SKM-1 (cell line): ENCODE measurements at regions not wholly inside any gene's neighbourhood (a gene's known extent, or its start where the extent isn't known, plus 50 kb on each side); places are given as distances from the start of the nearest gene placed in this dataset.
"Not testable (repeated sequence)": the region's sequence is repeated elsewhere in the genome, so short reads cannot be mapped to it uniquely, and the experiment has no call there.

Experiments used
- DNase-seq: peaks from one replicate; lab custom pipeline; 2025; ENCODE audit not compliant: unreplicated experiment; lab: John Stamatoyannopoulos, UW

DNA sequence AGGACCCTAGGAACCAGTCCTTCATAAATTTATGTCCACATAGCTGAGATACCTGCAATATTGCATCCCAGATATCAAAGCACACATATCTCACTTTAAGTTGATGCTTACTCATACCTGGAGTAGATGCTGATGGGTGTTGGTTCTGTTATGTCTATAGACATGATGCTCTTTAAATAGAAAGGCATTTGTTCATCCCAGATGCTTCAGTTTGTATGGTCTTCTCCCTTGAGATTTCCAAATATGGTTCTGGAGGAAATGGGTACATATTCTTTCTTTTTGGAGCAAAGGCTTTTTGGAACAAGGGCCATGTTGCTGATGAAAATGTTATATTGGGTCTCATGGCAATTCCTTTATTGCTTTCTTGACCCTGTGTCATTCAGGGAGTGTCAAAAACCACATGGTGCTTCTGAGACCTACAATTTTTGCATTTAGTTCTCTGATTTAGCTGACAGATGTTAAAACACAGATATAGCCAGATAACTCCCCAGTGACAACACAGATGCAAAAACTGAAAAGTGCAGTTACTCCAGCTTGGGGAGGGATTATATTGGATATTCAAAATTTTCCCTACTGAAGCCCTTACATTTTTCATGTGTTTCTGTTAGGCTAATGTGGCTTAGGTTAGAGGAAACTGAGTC, 211.4 kb downstream of the KCNRG start:
- DNase-seq: no peak

GRCh38 chr13:50227361-50227760, 212.1 kb downstream of the KCNRG start:
- DNase-seq: no peak

- no peak for DNase-seq
These were observed 213.3 kb downstream of the KCNRG start for GRCh38 chr13:50228527-50228926.

- peak; percentile 92 for DNase-seq
These were observed 214.9 kb downstream of the KCNRG start for GRCh38 chr13:50229960-50230661.

- no peak for DNase-seq
These were observed 215.4 kb downstream of the KCNRG start for GRCh38 chr13:50230662-50230978.

DNA sequence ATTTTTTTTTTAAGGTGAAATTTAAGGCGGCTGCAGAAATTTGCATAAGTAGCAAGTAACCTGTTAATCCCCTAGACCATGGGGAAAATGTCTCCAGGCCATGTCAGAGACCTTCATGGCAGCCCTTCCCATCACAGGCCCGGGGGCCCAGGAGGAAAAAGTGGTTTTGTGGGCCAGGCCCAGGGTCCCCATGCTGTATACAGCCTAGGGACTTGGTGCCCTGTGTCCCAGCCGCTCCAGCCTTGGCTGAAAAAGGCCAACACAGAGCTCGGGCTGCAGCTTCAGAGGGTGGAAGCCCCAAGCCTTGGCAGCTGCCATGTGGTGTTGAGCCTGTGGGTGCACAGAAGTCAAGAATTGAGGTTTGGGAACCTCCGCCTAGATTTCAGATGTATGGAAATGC, 218.3 kb downstream of the KCNRG start:
- not testable (repeated sequence) for DNase-seq

DNA sequence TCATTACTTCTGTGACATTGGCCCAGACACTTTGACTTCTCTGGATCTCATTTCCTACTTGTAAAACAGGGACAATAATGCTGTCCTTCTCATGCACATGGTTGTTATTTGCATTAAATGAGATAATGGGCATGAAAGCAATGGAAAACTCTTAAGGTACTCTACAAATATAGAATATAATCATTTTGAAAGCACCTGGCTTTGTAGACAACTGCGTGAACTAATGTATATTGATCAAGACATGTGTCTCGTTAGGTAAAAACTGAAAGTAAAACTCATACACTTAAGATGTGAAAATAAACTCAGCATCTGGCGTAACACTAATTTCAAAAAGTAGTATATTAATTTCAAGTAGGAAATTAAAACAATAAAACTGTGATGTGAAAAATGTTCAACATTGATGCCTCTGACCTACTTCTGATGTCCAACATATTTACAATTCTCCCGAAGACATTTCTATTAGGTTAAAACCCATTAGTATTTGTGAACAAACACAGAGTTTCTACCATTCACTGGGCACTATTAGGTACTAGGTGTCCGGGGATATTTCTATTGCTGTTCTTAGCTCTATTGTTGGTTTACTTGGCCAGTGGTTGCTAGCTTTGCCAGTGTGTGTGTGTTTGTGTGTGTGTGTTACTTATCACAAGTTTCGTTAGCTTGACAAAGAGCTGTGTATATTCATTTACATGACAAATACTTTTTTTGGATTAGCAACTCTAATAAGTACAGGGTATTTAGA, 220.5 kb downstream of the KCNRG start:
- DNase-seq: no peak

DNA sequence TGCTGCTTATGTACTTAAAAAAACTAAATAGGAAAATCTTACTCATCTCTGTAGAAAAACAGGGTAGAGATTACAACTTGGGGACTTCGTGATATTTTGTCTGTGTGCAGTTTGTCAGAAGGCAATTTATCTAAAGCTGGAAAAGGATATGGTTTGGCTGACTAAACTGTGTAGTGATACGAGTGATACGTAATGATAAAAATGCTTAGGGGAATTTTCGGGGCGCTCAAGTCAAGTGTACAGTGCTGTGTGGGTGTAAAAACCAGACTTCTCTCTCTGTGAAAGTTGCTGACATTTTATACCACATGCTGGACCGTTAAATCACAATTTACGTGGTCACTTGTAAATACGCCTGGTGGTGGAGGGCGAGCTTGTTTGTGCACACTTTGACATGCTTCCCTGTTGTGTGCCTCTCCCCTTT, 221.7 kb downstream of the KCNRG start:
- DNase-seq: no peak

- no peak for DNase-seq
These were observed 223.7 kb downstream of the KCNRG start for GRCh38 chr13:50238922-50239321.

DNA sequence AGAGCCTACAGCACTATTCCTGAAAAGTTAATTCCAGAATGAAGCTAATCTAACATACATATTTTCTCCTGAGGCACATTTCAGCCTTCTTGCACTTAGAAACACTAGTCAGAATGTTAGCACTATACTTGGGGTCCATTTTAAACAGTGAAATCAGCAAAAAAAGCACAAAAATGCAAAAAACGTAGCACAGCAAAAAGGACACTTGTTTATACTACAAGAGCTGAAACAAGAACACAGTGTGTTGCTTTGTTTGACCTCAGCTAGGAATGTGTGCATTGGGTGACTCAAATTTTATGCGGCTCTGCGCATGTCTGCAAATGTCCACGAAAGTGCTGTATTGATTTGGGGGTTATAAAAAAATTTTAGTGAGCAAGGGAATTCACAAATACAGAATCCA, 226.2 kb downstream of the KCNRG start:
- DNase-seq: no peak

DNA sequence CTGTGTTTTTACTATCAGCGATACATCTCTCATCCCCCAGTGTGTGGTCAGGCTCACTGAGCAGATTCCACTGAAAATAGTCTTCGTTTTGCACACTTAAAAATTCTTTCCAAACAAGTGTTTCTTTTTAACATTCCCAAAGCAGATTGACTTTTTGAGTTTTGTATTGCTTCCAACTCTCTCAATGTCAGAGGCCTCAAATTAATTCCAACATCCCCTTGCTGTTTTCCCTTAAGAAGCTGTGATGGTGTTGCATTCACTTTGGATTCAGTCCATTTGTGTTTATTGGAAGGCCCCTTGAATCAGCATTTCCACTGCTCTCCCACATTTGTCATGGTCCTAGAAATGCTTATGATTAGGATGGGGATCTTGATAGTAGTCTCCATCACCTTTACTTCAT, 228.7 kb downstream of the KCNRG start:
- DNase-seq: no peak

GRCh38 chr13:50244355-50244712, 229.1 kb downstream of the KCNRG start:
- no peak for DNase-seq

- no peak for DNase-seq
These were observed 229.7 kb downstream of the KCNRG start for GRCh38 chr13:50244713-50245574.

DNA sequence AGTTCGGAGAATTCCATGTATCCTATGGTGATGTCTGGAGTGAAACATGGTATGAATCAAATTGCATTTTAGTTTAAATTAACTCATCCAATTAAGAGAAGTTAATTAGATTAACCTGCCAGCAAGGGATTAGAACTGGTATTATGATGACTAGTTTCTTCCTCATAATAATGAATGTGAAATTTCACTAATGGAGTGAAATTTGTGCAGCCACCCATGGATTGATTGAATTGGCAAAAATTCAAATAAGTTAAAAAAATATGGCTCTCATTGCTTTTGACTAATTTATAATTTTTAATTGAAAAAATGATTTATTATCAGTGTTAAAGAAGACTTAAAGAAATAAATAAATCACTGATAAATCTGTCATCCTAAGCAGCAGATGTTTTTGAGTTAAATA, 232.0 kb downstream of the KCNRG start:
- no peak for DNase-seq

- DNase-seq: no peak
These were observed 233.4 kb downstream of the KCNRG start for GRCh38 chr13:50248516-50249143.

GRCh38 chr13:50249144-50249521, 233.9 kb downstream of the KCNRG start:
- DNase-seq: no peak

DNA sequence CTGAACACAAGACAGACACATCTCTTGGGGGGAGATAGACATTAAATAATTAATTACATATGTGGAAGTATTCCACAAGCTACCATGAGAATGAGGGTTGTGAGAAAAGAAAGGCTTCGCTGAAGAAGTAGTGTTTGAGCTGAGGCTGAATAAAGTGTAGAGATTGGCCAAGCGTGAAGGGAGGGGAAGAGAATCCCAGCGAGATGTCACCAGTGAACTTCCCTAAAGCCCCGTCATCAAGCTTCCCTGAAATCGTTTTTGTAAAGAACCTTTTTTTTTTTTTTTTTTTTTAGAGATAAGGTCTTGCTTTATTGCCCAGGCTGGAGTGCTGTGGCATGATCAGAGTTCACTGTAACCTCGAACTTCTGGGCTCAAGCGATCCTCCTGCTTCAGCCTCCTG, 235.2 kb downstream of the KCNRG start:
- DNase-seq: no peak

GRCh38 chr13:50255639-50256038, 240.4 kb downstream of the KCNRG start:
- no peak for DNase-seq

DNA sequence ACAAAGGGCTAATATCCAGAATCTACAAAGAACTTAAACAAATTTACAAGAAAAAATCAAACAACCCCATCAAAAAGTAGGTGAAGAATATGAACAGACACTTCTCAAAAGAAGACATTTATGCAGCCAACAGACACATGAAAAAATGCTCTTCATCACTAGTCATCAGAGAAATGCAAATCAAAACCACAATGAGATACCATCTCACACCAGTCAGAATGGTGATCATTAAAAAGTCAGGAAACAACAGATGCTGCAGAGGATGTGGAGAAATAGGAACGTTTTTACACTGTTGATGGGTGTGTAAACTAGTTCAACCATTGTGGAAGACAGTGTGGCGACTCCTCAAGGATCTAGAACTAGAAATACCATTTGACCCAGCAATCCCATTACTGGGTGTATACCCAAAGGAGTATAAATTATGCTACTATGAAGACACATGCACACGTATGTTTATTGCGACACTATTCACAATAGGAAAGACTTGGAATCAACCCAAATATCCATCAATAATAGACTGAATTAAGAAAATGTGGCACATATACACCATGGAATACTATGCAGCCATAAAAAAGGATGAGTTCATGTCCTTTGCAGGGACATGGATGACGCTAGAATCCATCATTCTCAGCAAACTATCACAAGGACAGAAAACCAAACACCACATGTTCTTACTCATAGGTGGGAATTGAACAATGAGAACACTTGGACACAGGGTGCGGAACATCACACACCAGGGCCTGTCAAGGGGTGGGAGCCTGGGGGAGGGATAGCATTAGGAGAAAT, 241.5 kb downstream of the KCNRG start:
- not testable (repeated sequence) for DNase-seq

DNA sequence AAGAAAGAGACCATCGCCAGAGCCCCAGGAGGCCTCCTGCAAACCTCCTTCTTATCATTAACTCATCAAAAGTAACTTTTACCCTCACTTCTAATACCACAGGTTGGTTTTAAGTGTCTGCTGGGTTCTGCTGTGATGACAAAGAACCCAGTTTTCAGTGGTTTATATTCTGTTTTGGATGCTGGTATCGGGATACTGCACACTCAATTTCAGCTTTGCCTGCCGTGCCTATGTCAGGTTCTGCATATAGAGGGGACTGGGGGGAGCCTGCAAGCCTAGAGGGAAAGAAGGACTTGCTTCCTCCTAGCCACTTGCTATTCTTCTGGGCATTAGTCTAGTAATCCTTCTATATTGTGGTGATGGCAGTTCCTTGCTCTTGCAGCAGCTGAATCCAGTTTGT, 242.4 kb downstream of the KCNRG start:
- no peak for DNase-seq
